Erythroblast (primary cell): ENCODE measurements at regions not wholly inside any gene's neighbourhood (a gene's known extent, or its start where the extent isn't known, plus 50 kb on each side); places are given as distances from the start of the nearest gene placed in this dataset.

ENCODE experiments used
- GATA1 ChIP-seq: IDR thresholded peaks from 2 replicates; pipeline ENCODE4 v1.6.1; 2011; ENCODE audit warnings: low read depth, mild to moderate bottlenecking, control low read depth, low read length, moderate library complexity
- POLR2A ChIP-seq: IDR thresholded peaks from 2 replicates; pipeline ENCODE4 v1.6.1; 2011; ENCODE audit warnings: mild to moderate bottlenecking, low read length

DNA sequence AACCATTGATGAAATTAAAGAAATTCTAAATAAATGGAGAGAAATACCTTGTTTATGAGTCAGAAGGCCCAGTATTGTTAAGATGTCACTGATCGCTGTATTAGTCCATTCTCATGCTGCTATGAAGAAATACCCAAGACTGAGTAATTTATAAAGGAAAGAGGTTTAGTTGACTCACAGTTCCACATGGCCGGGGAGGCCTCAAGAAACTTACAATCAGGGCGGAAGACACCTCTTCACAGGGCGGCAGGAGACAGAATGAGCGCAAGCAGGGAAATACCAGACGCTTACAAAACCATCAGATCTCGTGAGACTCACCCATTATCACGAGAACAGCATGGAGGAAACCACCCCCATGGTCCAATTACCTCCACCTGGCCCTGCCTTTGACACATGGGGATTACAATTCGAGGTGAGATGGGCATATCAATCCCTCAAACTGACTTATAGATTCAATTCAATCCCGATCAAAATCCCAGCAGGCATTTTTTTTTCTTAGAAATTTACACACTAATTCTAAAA is 157.2 kb downstream of the ENGASE start:
- TF ChIP-seq POLR2A (no peak), GATA1 (no peak)
